Loucy (cell line): ENCODE measurements at regions not wholly inside any gene's neighbourhood (a gene's known extent, or its start where the extent isn't known, plus 50 kb on each side); places are given as distances from the start of the nearest gene placed in this dataset.

Experiments
- EZH2phosphoT487 ChIP-seq: fragments of 200-600 bp; IDR thresholded peaks from 2 replicates; pipeline ENCODE4 v1.6.1; 2018; ENCODE audit warnings: antibody characterized with exemption, mild to moderate bottlenecking, moderate library complexity, borderline replicate concordance
- TF ChIP-seq, protein P1 (sequence below): fragments of 200-600 bp; sonication (generic); conservative IDR thresholded peaks from 2 replicates; pipeline ENCODE4 v1.5.1; 2014; ENCODE audit warnings: mild to moderate bottlenecking, antibody characterized with exemption, low read length

DNA sequence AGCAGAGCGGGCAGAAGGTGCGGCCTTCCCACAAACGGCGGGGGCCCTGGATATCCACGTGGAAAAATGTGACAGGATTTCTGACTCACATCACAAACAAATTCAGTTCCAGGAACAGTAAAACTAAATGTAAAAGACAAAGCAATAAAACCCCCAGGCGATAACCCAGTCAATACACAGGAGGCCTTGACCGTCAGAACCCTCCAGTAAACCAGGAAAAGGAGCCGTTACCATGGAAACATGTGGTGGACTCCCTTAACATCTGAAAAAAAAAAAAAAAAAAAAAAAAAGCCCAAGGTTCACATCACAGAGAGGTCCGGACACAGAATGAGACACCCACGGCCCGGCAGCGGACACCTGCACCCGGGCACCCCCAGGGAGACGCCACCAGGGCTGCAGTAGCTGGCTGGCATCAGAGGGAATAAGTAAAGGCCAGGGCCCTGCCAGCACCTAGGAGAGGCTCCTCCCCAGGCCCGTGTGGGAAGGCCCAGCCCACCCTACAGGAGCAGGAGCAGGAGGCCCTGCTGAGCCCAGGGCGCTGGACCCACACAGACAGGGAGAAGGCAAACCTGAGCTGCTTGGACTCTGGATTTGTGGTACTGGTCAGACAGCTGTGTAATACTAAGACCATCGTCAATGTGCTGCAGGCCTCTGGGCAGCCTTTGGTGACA, 83.7 kb downstream of the TMEM18 start:
- TF ChIP-seq, protein P1, sequence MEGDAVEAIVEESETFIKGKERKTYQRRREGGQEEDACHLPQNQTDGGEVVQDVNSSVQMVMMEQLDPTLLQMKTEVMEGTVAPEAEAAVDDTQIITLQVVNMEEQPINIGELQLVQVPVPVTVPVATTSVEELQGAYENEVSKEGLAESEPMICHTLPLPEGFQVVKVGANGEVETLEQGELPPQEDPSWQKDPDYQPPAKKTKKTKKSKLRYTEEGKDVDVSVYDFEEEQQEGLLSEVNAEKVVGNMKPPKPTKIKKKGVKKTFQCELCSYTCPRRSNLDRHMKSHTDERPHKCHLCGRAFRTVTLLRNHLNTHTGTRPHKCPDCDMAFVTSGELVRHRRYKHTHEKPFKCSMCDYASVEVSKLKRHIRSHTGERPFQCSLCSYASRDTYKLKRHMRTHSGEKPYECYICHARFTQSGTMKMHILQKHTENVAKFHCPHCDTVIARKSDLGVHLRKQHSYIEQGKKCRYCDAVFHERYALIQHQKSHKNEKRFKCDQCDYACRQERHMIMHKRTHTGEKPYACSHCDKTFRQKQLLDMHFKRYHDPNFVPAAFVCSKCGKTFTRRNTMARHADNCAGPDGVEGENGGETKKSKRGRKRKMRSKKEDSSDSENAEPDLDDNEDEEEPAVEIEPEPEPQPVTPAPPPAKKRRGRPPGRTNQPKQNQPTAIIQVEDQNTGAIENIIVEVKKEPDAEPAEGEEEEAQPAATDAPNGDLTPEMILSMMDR, result no peak
- no peak for TF ChIP-seq EZH2phosphoT487
